ENCODE measurements at regions not wholly inside any gene's neighbourhood (a gene's known extent, or its start where the extent isn't known, plus 50 kb on each side); places are given as distances from the start of the nearest gene placed in this dataset.

- no peaks in the 10 kb centered on the region for H3K36me3 ChIP-seq (ENCODE audit: insufficient read depth, low read length, poor library complexity, severe bottlenecking)
- no peaks in the 10 kb centered on the region for H3K27me3 ChIP-seq (replicated peaks; ENCODE audit: insufficient read depth, low read depth, low read length, poor library complexity)
- no peak for TF ChIP-seq EZH2 (IDR thresholded peaks at IDR 0.05; ENCODE audit: borderline replicate concordance, low read depth, low read length, poor library complexity, severe bottlenecking)
- TF ChIP-seq CTCF (conservative IDR thresholded peaks at IDR 0.05; ENCODE audit: low read depth, low read length), result no peak
- no peaks in the 10 kb centered on the region for H3K9me3 ChIP-seq (ENCODE audit: low read depth, low read length, poor library complexity, severe bottlenecking)
- intact Hi-C loops (cut with micrococcal nuclease; ENCODE audit: unreplicated experiment), result no loop called here
- H3K4me3 ChIP-seq (ENCODE audit: low read depth, low read length, poor library complexity, severe bottlenecking), result no peak overlapping the region
- peaks cover 1% of the 10 kb centered on the region for H3K4me1 ChIP-seq (ENCODE audit: insufficient read depth, low read length, poor library complexity, severe bottlenecking)
- ChIA-PET CTCF (no interaction called here), POLR2A (ENCODE audit: low non-redundant PET) (interaction anchor here (0.6 kb wide), 1 partner anchor 417 kb away, joined by 3 read pairs; no protein-coding TSS in a partner anchor)
- no peak overlapping the region for H3K27ac ChIP-seq (ENCODE audit: low read depth, low read length, poor library complexity, severe bottlenecking)
- no TSS peak for BruUV-seq (replicated peaks)
- DNase-seq (ENCODE audit: low spot score), result no peak
Measured at GRCh38 chr3:177522051-177522450, 324.8 kb upstream of the TBL1XR1 start.

- POLR2A ChIA-PET (ENCODE audit: low non-redundant PET), result no interaction called here
- H3K36me3 ChIP-seq (ENCODE audit: insufficient read depth, low read length, poor library complexity, severe bottlenecking), result no peaks in the 10 kb centered on the region
- no TSS peak for BruUV-seq (replicated peaks)
- no peak overlapping the region for H3K4me3 ChIP-seq (ENCODE audit: low read depth, low read length, poor library complexity, severe bottlenecking)
- H3K9me3 ChIP-seq (ENCODE audit: low read depth, low read length, poor library complexity, severe bottlenecking), result no peaks in the 10 kb centered on the region
- H3K27me3 ChIP-seq (replicated peaks; ENCODE audit: insufficient read depth, low read depth, low read length, poor library complexity), result no peaks in the 10 kb centered on the region
- H3K27ac ChIP-seq (ENCODE audit: low read depth, low read length, poor library complexity, severe bottlenecking), result no peak overlapping the region
- CTCF ChIA-PET, result no interaction called here
- DNase-seq (ENCODE audit: low spot score), result no peak
- peaks cover 4% of the 10 kb centered on the region for H3K4me1 ChIP-seq (ENCODE audit: insufficient read depth, low read length, poor library complexity, severe bottlenecking)
- TF ChIP-seq CTCF (conservative IDR thresholded peaks at IDR 0.05; ENCODE audit: low read depth, low read length) (no peak), EZH2 (IDR thresholded peaks at IDR 0.05; ENCODE audit: borderline replicate concordance, low read depth, low read length, poor library complexity, severe bottlenecking) (no peak)
- intact Hi-C loops (cut with micrococcal nuclease; ENCODE audit: unreplicated experiment), result no loop called here
Measured at GRCh38 chr3:177523067-177523675, 325.9 kb upstream of the TBL1XR1 start.

- peaks cover 4% of the 10 kb centered on the region for H3K4me1 ChIP-seq (ENCODE audit: insufficient read depth, low read length, poor library complexity, severe bottlenecking)
- H3K27ac ChIP-seq (ENCODE audit: low read depth, low read length, poor library complexity, severe bottlenecking), result no peak overlapping the region
- no TSS peak for BruUV-seq (replicated peaks)
- intact Hi-C loops (cut with micrococcal nuclease; ENCODE audit: unreplicated experiment), result no loop called here
- no peak overlapping the region for H3K4me3 ChIP-seq (ENCODE audit: low read depth, low read length, poor library complexity, severe bottlenecking)
- H3K27me3 ChIP-seq (replicated peaks; ENCODE audit: insufficient read depth, low read depth, low read length, poor library complexity), result no peaks in the 10 kb centered on the region
- CTCF ChIA-PET, result no interaction called here
- no peaks in the 10 kb centered on the region for H3K36me3 ChIP-seq (ENCODE audit: insufficient read depth, low read length, poor library complexity, severe bottlenecking)
- no peak for TF ChIP-seq EZH2 (IDR thresholded peaks at IDR 0.05; ENCODE audit: borderline replicate concordance, low read depth, low read length, poor library complexity, severe bottlenecking)
- no peaks in the 10 kb centered on the region for H3K9me3 ChIP-seq (ENCODE audit: low read depth, low read length, poor library complexity, severe bottlenecking)
- DNase-seq (ENCODE audit: low spot score), result no peak
- POLR2A ChIA-PET (ENCODE audit: low non-redundant PET), result no interaction called here
Measured at GRCh38 chr3:177523872-177524438, 326.7 kb upstream of the TBL1XR1 start.

- CTCF ChIA-PET, result no interaction called here
Measured at GRCh38 chr3:177524742-177525141, 327.5 kb upstream of the TBL1XR1 start.

More at GRCh38 chr3:177524742-177525141, 327.5 kb upstream of the TBL1XR1 start:
- H3K36me3 ChIP-seq (ENCODE audit: insufficient read depth, low read length, poor library complexity, severe bottlenecking), result no peaks in the 10 kb centered on the region
- no TSS peak for BruUV-seq (replicated peaks)
- DNase-seq (ENCODE audit: low spot score), result no peak
- H3K4me1 ChIP-seq (ENCODE audit: insufficient read depth, low read length, poor library complexity, severe bottlenecking), result peaks cover 4% of the 10 kb centered on the region
- POLR2A ChIA-PET (ENCODE audit: low non-redundant PET), result no interaction called here
- TF ChIP-seq EZH2 (IDR thresholded peaks at IDR 0.05; ENCODE audit: borderline replicate concordance, low read depth, low read length, poor library complexity, severe bottlenecking), result no peak
- no peak for TF ChIP-seq CTCF (conservative IDR thresholded peaks at IDR 0.05; ENCODE audit: low read depth, low read length)
- no peaks in the 10 kb centered on the region for H3K9me3 ChIP-seq (ENCODE audit: low read depth, low read length, poor library complexity, severe bottlenecking)
- no peaks in the 10 kb centered on the region for H3K27me3 ChIP-seq (replicated peaks; ENCODE audit: insufficient read depth, low read depth, low read length, poor library complexity)
- H3K4me3 ChIP-seq (ENCODE audit: low read depth, low read length, poor library complexity, severe bottlenecking), result no peak overlapping the region
- no peak overlapping the region for H3K27ac ChIP-seq (ENCODE audit: low read depth, low read length, poor library complexity, severe bottlenecking)
- intact Hi-C loops (cut with micrococcal nuclease; ENCODE audit: unreplicated experiment), result no loop called here

Measured in A673 (cell line).